GM21367 (cell line): ENCODE measurements at regions not wholly inside any gene's neighbourhood (a gene's known extent, or its start where the extent isn't known, plus 50 kb on each side); places are given as distances from the start of the nearest gene placed in this dataset.
"Not testable (repeated sequence)": the region's sequence is repeated elsewhere in the genome, so short reads cannot be mapped to it uniquely, and the experiment has no call there.

Experiments used
- ATAC-seq: cut with Tn5 transposase; IDR thresholded peaks from one replicate; pipeline ENCODE4 v1.9.1; 2021; ENCODE audit not compliant: unreplicated experiment

DNA sequence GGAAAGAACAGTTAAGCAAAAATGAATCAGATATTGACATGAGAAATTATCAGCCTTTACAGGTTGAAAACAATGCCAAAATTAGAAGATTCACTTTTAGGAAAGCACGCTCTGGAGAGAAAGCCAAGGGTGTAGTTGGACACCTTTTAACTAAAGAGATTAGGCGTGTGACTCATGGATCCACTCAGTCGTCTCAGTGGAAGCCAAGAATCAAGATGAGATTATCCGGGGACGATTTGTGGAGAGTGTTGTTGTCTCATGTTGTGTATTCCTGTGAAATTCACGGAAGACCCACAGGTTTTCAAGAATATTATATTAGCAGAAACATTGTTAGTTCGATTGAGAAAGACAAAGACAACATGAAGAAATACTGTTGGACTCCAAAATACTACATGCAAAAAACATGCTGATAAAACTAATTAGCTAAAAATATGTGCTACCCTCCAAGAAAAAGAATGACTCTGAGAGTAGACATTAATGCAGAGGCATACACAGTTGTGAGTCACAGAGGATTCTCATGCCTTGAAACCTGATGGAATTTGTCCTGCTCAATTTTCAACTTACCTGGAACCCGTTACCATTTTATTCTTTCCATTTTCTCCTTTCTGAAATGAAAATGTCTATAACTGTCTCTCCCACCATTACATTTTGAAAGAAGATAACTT is 192.1 kb upstream of the RND3 start:
- no peak for ATAC-seq

DNA sequence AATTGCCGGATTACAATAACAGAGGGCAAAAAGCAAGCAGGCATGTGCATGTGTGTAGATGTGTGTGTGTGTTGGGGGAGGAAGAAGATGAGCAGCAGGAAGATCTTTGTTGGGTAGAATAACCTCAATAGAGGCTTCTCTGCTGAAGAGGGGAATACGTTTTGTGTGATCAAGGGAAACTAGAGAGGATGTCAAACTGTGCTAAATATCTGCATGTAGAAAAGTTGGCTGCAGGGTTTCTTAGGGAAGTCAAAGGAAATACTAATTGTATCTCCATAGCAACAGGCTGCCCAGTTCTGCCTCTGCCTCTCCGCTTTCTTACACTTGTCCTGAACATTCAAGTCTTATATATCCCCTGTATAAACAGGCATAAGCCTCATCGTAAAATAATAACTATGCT is 190.1 kb upstream of the RND3 start:
- no peak for ATAC-seq

DNA sequence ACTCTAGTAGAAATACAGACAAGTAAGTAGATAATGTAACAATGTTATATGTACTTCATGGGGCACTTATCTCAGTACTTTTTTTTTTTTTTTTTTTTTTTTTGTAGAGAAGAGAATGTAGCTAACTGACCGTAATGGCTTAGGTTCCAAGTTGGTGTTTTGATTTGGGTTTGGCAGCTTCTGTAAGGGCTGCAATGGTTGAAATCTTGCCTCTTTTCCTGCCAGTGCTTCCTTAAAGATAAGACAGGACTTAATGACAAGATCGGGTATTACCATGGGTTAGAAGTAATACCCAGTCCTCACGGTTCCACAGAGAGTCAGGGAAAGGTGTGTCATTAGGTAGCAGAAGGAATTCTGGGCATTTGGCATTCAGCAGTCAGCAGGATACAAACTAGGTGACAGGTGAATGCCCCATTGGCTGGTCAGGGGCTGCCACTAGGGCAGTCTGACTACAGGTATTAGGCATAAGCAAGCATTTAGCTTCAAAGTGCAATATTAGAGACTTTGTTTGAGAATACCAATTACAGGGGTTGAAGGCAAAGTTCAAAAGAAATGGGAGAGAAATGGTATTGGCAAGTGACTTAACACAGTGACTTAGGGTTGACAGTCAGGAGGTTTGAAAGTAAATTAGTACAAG is 189.4 kb upstream of the RND3 start:
- no peak for ATAC-seq

DNA sequence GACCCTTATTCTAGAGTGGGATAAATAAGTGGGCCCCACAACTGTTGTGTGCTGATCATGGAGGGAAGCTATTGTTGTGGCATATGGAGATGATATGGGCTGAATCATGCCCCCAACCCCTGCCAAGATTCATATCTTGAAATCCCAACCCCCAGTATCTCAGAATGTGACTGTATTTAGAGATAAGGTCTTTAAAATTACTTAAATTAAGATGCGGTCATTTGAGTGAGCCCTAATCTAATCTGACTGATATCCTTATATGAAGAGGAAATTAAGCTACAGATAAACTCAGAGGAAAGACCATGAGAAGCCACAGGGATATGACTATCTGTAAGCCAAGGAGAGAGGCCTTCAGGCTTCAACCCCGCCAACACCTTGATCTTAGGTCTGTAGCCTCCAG is 188.3 kb upstream of the RND3 start:
- ATAC-seq, result no peak

DNA sequence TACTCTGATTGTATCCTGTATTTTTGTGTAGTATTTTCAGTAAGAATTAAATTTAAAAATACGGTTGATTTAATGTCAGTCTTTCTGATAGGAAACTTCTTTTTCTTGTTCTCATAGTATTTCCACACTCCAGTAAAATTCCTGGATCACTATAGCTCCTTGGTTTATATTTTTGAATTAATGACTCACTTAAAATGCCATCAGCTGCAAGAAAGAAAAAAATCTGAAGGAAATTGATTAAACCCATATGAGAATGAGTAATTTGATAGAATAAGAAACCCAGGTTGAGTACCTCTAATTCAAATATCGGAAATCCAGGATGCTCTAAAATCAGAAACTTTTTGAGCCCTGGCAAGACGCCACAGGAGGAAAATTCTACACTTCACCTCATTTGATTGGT is 186.8 kb upstream of the RND3 start:
- ATAC-seq, result no peak

DNA sequence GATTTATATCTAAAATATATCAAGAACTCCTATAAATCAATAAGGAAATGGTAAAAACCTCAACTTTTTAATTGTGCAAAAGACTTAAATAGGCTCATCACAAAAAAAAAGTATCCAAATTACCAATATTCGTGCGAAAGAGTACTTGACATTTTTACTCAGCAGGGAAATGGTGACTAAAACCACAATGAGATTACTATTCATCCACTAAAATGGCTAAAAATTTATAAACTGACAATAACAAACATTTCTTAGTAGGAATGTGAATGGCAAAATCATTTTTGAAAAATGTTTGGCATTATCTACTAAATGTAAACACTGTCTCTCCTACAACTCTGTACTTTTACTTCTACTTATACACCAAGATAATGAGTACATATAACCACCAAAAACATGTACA is 184.8 kb upstream of the RND3 start:
- ATAC-seq, result no peak

DNA sequence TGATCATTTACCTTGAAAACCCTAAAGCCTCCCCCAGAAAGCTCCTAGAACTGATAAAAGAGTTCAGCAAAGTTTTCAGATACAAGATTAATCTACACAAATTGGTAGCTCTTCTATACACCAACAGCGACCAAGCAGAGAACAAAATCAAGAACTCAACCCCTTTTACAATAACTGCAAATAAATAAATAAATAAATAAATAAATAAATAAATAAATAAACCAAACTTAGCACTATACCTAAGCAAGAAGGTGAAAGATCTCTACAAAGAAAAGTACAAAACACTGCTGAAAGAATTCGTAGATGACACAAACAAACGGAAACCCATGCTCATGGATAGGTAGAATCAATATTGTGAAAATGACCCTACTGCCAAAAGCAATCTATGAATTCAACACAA is 182.0 kb upstream of the RND3 start:
- no peak for ATAC-seq

DNA sequence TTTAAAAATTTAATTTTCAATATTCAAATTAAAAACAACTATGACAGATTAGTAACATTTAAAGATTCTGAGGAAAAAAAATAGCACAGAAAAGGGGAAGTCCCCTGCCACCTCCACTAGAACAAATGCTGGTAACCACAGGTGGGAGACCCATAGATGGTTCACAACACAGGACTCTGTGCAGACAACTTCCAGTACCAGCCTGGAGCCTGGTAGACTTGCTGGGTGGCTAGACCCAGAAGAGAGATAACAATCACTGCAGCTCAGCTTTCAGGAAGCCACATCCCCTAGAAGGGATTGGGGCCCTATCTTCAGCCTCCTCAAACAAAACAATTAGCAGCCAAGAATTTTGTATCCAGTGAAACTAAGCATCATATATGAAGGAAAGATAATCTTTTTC is 179.6 kb upstream of the RND3 start:
- not testable (repeated sequence) for ATAC-seq

DNA sequence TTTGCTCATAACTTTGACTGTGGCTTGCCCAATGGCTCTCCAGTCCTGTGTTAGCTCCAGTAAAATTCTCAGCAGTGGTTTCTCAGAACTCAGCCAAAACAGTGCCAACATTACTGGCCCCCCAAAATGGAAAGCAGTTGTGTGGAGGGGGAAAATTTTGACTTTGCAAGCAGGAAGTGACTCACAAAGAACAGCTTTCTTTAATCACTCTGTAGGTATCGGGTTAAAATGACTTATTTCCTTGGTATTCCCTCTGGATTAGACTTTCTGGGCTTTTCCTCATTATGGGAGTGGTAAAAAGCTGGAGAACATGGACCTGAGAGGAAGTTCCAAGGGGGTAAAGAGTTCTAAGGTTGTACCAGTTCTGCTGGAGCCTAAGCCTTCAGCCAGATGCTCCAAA is 175.7 kb upstream of the RND3 start:
- no peak for ATAC-seq

DNA sequence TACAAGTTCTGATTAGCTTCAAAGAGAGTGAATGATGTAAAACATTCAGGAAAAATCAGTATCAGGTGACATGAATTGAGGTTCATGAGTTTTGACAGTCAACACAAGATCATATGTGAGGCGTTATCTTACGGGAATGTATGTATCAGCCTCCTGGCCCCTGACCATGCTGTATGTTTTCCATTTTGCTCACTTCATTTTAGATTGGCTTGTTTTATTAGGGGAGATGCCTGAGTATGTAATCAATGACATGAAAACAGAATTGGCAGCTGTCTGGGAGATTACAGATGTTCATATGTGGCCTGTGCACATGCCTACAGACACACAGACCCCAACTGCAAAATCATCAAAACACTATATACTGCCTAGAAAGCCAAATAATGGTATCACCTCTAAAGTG is 168.5 kb upstream of the RND3 start:
- ATAC-seq, result no peak

DNA sequence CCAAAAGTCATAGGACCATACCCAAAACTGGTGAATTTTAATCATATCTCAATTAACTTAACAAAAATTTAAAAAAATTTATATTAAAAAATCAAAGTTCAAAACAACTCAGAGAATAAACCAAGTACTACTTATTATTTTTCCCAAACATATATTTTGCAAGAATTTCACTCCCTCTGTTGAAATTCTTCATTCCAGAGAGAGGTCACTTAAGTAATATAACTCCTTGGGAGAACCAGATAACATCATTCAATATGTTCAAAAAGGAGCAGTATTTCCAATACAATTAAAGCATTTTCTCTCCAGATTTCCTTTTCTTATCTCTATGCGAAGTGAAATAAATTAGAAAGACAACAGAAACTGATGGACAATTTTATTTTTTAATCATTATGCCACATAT is 165.9 kb upstream of the RND3 start:
- no peak for ATAC-seq

DNA sequence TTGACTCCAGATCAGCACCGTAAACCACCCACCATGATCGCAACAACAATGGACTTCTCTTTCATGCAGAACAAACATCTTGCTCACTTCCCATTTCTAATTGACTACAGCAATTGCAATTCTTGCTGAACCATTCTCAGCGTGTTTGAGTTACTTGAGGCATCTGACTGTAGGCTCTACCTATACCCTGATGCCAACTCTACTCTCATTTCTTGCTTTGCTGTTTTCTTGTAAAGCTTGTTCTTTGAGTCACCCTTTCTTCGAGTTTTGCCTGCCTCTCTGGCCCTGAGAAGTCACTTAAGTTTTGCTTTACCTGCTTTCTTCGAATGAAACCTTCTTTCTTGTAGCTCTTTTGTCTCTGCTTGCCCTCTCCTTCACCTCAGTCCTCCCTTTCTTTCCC is 160.5 kb upstream of the RND3 start:
- no peak for ATAC-seq

DNA sequence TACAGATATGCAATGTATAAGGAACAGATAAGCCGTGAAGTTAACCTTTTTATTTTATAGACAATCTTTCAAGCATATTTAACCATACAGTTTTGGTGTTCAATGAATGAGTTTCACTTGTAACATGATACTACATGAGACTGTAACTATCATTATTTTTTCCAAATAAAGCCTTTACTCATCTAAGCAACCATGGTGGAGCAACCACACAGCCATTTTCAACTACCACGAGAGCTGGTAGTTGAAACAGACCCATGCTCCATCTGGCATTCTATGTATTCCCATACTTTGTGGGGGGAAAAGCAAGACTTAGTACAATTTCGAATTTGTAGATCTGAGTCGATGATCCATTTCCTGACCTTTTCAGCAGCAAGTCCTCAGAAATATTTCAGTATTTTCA is 159.3 kb upstream of the RND3 start:
- no peak for ATAC-seq

DNA sequence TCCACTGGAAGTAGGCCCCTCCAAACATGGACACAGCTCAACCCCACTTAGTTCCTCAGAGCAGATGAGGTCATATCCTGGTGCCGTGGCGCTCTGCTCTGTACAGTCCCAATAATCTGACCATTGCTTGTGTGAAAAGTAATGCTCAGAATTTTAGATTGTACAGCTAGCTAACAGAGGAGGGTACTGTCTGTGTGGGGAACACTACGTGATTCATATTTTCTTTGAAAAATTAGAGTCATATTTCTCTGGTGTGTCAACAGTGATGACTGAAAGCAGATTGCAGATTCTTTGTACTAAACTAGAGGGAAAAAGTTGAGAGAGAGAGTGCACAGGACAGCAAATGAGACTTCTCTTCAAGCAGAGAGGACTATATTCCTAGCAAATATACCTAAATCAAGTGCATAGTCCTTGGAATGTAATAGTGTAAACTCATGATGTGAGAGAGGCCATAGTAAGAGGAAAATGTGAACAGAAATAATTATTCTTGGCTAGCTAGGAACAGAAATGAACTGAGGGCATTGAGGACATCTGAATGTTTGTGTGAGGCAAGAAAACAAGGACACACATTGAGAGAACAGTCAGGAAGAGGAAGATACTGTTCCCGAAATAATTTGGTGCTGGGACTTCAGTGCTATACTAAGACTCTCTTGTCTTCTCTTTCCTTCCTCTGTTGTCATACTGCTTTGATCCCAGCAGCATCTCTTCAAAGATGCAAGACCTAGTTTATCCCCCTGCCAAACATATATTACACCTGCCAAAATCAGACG is 157.0 kb upstream of the RND3 start:
- ATAC-seq, result no peak

DNA sequence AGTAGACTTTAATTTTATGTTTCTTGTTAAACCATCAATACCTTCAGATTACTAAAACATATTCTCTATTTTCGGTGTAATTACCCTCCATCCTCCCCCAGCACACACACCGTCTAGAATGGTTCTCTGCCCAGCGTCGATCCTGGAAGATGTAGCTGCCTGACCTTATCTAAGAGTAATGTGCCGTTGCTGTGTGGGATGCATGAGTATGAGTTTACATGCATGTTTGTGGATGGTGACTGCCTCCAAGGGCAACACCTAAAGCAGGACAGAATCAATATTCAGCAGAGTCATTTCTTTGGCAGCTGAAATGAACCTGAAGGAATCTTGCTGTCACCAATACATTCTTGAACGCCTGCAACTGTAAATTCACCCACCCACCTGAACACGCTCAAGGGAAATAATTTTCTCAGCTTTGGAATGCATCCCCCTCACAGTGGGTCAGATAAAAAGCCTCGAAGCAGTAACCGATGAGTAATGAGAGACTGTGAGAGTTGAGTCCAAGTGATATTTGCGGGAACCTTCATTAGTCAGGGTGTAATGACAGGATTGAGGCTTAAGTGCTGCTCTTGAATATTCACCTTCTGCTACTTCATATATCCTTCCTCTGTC is 155.8 kb upstream of the RND3 start:
- ATAC-seq, result no peak

DNA sequence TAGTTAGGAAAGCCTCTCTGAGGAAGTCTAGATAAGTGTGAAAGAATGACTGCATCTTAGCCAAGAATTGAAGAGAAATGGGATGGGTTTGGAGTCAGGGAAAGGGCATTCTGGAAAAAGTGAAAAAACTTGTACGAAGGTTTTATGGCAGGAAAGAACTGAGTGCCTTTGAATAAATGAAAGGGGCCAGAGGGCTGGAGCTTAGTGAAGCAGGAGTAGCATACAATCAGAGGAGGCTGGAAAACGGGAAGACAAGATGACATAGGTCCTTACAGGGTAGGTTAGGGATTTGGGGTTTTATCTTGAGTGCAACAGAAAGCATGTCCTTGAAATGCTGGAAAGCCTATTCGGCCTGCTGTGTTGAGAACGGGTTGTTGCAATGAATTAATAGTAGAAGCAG is 152.6 kb upstream of the RND3 start:
- no peak for ATAC-seq

DNA sequence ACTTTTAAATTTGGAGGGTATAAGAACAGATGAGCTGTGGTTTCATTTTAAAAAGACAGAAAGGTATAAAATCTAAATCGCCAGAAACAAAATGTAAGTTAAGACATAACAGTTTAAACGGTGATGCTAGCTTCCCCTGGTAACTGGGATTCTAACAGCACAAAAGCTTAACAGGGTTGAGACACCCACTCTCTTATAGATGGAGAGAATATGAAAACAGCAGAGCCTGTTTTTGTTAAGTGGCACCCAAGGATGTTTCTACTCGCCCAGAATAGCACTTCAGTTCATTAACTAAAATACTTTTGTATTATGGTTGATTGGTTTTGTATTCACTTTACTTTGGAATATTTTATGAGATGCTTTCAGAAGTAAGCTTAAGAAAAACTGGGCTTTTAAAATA is 151.9 kb upstream of the RND3 start:
- ATAC-seq, result no peak

DNA sequence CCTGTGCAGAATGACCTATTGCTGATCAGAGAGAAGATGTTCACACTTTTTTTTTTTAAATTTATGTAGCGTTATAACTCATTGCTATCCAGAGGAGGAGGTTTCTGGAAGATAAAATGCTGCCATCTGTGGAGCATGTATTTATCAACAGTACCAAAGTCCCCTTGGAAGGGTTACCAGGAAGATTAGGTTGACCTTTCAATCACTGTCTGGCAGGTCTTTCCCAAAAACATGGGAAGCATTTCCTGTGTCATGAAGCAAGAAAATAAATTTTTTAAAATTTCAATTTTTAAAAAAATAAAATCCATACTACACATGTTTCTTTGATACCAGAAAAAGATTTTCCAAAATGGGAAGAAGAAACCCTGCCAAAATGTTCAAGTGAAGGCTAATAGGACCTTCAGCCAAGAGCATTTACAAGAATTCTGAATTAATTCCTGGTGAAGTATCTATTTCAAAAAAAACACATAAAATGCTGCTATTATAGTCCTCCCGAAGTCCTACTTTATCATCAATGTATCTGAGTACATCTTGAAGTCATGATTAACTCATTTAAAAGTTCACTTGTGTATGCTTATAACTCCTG is 143.9 kb upstream of the RND3 start:
- no peak for ATAC-seq

DNA sequence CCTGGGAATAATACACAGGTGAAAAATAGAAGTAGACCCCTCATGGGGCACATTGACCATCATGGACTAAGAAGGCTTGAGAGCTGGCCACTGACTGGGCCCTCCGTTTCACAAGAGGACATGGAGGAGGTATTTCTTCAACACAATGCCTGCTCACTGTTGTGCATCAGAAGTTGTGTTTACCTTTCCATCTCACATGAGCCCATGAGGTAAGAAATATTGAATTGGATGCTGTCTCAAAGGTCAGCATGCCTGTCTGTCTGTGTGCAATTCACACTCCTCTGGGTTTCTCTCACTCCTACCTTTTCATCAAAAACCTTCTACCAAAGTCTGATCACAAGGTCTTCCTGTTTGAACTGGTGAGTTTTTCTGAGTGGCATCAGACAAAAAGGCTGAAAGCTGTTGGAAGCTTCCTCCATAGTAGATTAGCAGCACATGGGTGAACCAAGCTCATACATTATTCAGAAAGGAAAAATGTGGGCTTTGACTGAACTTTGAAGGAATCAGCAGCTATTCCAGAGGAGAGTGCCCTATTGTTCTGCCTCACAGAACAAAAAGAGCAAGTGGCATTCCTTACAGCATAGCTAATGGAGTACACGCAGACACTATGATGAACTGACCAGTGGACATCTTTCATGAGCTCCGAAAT is 143.2 kb upstream of the RND3 start:
- ATAC-seq, result no peak

DNA sequence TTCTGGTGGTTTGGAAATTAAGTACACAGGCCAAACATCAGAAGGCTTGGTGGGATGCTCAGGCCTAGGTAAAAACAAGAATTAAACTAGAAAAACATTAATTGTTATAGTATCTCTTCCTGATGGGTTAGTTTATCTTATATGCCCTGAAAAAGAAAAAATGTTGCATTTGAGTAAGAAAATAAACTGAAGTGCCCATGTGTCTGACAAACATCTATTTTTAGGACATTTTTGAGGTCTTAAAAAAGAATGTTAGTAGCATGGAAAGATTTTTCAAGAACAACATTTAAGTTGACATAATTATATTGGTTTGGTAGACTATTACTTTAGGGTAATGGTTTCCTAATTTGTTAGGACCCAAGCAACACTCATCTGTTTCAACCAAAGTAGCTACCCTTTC is 140.1 kb upstream of the RND3 start:
- no peak for ATAC-seq

DNA sequence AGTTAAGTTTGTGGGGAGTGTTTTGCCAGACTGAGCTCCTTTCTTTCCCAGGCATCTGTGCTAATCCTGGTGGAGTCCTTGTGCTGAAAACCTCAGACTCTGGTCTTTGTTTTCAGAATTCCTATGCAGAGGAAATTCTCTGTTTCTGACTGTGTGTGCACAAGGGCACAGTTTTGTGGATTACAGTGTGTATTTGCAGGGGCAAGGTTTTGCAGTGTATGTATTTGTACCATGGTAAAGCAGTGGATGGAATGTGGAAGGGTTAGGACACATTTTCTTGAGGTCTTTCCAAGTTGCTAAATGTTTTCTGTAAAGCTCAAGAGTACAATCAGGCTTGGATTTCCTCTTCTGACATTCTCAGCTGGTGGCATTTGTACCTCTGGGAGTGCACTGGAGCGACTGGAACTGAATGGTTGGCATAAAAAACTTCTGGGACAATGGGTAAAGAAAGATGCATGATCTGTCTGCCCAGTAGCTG is 139.5 kb upstream of the RND3 start:
- no peak for ATAC-seq
